ENCODE measurements at regions not wholly inside any gene's neighbourhood (a gene's known extent, or its start where the extent isn't known, plus 50 kb on each side); places are given as distances from the start of the nearest gene placed in this dataset.

- TF ChIP-seq CTCF (IDR thresholded peaks at IDR 0.05): no peak
- no peak for TF ChIP-seq POLR2A (IDR thresholded peaks at IDR 0.05)
These were observed 159.4 kb upstream of the KBTBD8 start for GRCh38 chr3:66838704-66839103.

Measured in heart left ventricle (tissue), 13 donors.